HG03108 (cell line): ENCODE measurements at regions not wholly inside any gene's neighbourhood (a gene's known extent, or its start where the extent isn't known, plus 50 kb on each side); places are given as distances from the start of the nearest gene placed in this dataset.

Source experiments
- ATAC-seq: cut with Tn5 transposase; IDR thresholded peaks from one replicate; pipeline ENCODE4 v1.9.1; 2021; ENCODE audit warnings: moderate library complexity; ENCODE audit not compliant: unreplicated experiment

DNA sequence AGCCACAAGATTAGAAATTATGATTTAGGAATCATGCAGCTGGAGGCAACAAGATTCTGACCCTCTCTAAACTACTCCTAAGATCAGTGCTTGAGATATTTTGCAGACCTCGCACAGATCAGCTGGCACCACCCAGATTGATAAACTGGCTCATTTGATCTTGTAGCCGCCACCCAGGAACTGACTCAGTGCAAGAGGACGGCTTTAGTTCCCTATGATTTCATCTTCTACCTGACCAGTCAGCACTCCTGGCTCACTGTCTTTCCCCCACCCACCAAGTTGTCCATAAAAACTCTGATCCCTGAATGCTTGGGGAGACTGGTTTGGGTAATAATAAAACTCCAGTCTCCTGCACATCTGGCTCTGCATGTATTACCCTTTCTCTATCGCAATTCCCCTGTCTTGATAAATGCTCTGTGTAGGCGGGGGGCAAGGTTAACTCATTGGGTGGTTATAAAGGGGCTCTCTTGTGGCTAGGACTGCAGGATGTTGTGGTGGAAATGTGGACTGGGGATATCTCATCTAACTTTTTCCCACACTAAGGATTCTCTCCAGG, 96.1 kb downstream of the ARL6IP6 start:
- ATAC-seq, result no peak

DNA sequence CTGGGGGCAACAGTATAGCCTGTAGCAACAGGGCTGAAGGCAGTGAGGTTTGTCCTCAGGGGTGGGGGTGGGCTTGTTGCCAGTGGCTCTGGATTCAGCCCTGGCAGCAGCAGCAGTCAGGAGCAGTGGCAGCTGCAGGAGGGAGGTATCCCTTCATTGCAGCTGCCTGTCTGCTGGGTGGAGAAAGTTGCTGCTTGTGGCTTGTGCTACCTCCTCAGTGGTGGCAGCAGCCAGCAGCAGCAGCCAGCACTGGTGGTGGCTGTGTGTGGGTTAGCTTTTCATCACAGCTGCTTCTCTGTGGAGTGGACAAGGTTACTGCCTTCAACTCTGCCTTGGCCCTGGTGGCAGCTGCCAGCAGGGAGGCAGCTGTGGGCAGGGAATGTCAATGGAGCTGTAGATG, 94.9 kb downstream of the ARL6IP6 start:
- ATAC-seq, result no peak
